ENCODE measurements at regions not wholly inside any gene's neighbourhood (a gene's known extent, or its start where the extent isn't known, plus 50 kb on each side); places are given as distances from the start of the nearest gene placed in this dataset.

- peak; percentile 57 for DNase-seq (ENCODE audit: low read depth)
- TF ChIP-seq CTCF (IDR thresholded peaks at IDR 0.05; ENCODE audit: low read length, missing control alignments): no peak
- no peak overlapping the region for H3K4me3 ChIP-seq (replicated peaks; ENCODE audit: low read depth, low read length)
These were observed 110.6 kb upstream of the FER start for GRCh38 chr5:108637134-108637533.

- TF ChIP-seq CTCF (IDR thresholded peaks at IDR 0.05; ENCODE audit: low read length, missing control alignments): no peak
- no peak for DNase-seq (ENCODE audit: low read depth)
- no peak overlapping the region for H3K4me3 ChIP-seq (replicated peaks; ENCODE audit: low read depth, low read length)
These were observed 111.4 kb upstream of the FER start for GRCh38 chr5:108636135-108636853.

GRCh38 chr5:108634617-108635288 is 112.9 kb upstream of the FER start:
- no peak for TF ChIP-seq CTCF (IDR thresholded peaks at IDR 0.05; ENCODE audit: low read length, missing control alignments)
- no peak for DNase-seq (ENCODE audit: low read depth)
- no peak overlapping the region for H3K4me3 ChIP-seq (replicated peaks; ENCODE audit: low read depth, low read length)

- DNase-seq (ENCODE audit: low read depth): peak; percentile 22
These were observed 113.6 kb upstream of the FER start for GRCh38 chr5:108634010-108634616.

GRCh38 chr5:108629779-108630528 is 117.7 kb upstream of the FER start:
- DNase-seq (ENCODE audit: low read depth): no peak
- no peak for TF ChIP-seq CTCF (IDR thresholded peaks at IDR 0.05; ENCODE audit: low read length, missing control alignments)
- H3K4me3 ChIP-seq (replicated peaks; ENCODE audit: low read depth, low read length): no peak overlapping the region

More at GRCh38 chr5:108634010-108634616, 113.6 kb upstream of the FER start:
- TF ChIP-seq CTCF (IDR thresholded peaks at IDR 0.05; ENCODE audit: low read length, missing control alignments): no peak
- H3K4me3 ChIP-seq (replicated peaks; ENCODE audit: low read depth, low read length): no peak overlapping the region

- DNase-seq (ENCODE audit: low read depth): no peak
- no peak for TF ChIP-seq CTCF (IDR thresholded peaks at IDR 0.05; ENCODE audit: low read length, missing control alignments)
These were observed 122.0 kb upstream of the FER start for GRCh38 chr5:108625654-108626053.

More at GRCh38 chr5:108625654-108626053, 122.0 kb upstream of the FER start:
- H3K4me3 ChIP-seq (replicated peaks; ENCODE audit: low read depth, low read length): no peak overlapping the region
